GM18858 (cell line): ENCODE measurements at regions not wholly inside any gene's neighbourhood (a gene's known extent, or its start where the extent isn't known, plus 50 kb on each side); places are given as distances from the start of the nearest gene placed in this dataset.

Experiments
- ATAC-seq: cut with Tn5 transposase; IDR thresholded peaks from one replicate; pipeline ENCODE4 v1.9.1; 2021; ENCODE audit not compliant: unreplicated experiment

GRCh38 chr18:78895207-78896001 lies 84.2 kb upstream of the SALL3 start:
- ATAC-seq: no peak

- no peak for ATAC-seq
Observed at GRCh38 chr18:78896111-78896905, 83.3 kb upstream of the SALL3 start.

- ATAC-seq: no peak
Observed at GRCh38 chr18:78898066-78898465, 81.6 kb upstream of the SALL3 start.

GRCh38 chr18:78898635-78899034 lies 81.0 kb upstream of the SALL3 start:
- ATAC-seq: no peak

GRCh38 chr18:78899241-78899640 lies 80.4 kb upstream of the SALL3 start:
- ATAC-seq: no peak

- no peak for ATAC-seq
Observed at GRCh38 chr18:78900938-78901909, 78.4 kb upstream of the SALL3 start.

- no peak for ATAC-seq
Observed at GRCh38 chr18:78901923-78902794, 77.5 kb upstream of the SALL3 start.

GRCh38 chr18:78902795-78903435 lies 76.7 kb upstream of the SALL3 start:
- ATAC-seq: no peak

- ATAC-seq: no peak
Observed at GRCh38 chr18:78903436-78904178, 76.0 kb upstream of the SALL3 start.

GRCh38 chr18:78904179-78904531 lies 75.5 kb upstream of the SALL3 start:
- no peak for ATAC-seq

- ATAC-seq: no peak
Observed at GRCh38 chr18:78905334-78905733, 74.3 kb upstream of the SALL3 start.

- ATAC-seq: no peak
Observed at GRCh38 chr18:78906066-78906465, 73.6 kb upstream of the SALL3 start.

GRCh38 chr18:78908462-78909260 lies 71.0 kb upstream of the SALL3 start:
- ATAC-seq: no peak

- no peak for ATAC-seq
Observed at GRCh38 chr18:78911751-78912283, 67.8 kb upstream of the SALL3 start.

GRCh38 chr18:78912336-78912735 lies 67.3 kb upstream of the SALL3 start:
- ATAC-seq: no peak

GRCh38 chr18:78912844-78913243 lies 66.8 kb upstream of the SALL3 start:
- ATAC-seq: no peak

- ATAC-seq: no peak
Observed at GRCh38 chr18:78913395-78913794, 66.2 kb upstream of the SALL3 start.

GRCh38 chr18:78913830-78914231 lies 65.8 kb upstream of the SALL3 start:
- no peak for ATAC-seq
